ENCODE measurements at regions not wholly inside any gene's neighbourhood (a gene's known extent, or its start where the extent isn't known, plus 50 kb on each side); places are given as distances from the start of the nearest gene placed in this dataset.
"Not testable (repeated sequence)": the region's sequence is repeated elsewhere in the genome, so short reads cannot be mapped to it uniquely, and the experiment has no call there.

GRCh38 chr1:90282811-90283210 is 287.9 kb downstream of the ZNF326 start (continued):
- TF ChIP-seq REST (IDR thresholded peaks at IDR 0.05; ENCODE audit: unreplicated experiment), result no peak
- TF ChIP-seq CREB1 (CRISPR knock-in tag; IDR thresholded peaks at IDR 0.05; ENCODE audit: low read depth), result no peak
- no peak for TF ChIP-seq STAT1 (IDR thresholded peaks at IDR 0.05; ENCODE audit: unreplicated experiment)

DNA sequence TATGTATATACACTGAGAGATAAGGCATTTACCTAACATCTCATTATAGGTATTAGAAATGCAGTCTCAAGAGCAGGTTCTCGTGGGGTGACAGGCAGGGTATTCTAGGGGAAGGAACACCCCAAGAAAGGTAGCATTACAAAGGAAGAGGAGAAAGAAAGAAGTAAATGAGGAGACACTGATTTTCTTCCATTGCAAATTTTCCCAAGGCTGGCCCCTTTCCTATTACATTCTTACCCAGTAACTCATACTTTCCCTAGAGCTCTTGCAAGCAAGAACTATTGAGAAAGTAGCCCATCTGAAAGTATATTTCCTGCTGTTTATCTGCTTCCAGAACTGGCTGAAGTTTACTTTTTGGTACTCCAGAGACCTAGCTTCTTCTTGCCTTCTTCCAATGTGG is 287.0 kb downstream of the ZNF326 start:
- not testable (repeated sequence) for H3K4me1 Mint-ChIP-seq; H3K36me3 ChIP-seq (ENCODE audit: insufficient read depth); H3F3A ChIP-seq (replicated peaks; ENCODE audit: low read depth); H3K4me3 ChIP-seq; H2AFZ ChIP-seq; H3K36me3 Mint-ChIP-seq (ENCODE audit: low read depth); ATAC-seq; H3K4me3 Mint-ChIP-seq; H3K27ac Mint-ChIP-seq; H3K79me2 ChIP-seq (replicated peaks; ENCODE audit: insufficient read depth); H4K20me1 ChIP-seq (replicated peaks; ENCODE audit: insufficient read depth); H3K27ac ChIP-seq (ENCODE audit: low read depth); H3K9me2 ChIP-seq (ENCODE audit: insufficient read depth); H3K27me3 ChIP-seq (ENCODE audit: insufficient read depth); H3K4me2 ChIP-seq; DNase-seq (ENCODE audit: low spot score); H3K9me3 Mint-ChIP-seq; H3K4me1 ChIP-seq (ENCODE audit: insufficient read depth); H3K27me3 Mint-ChIP-seq (ENCODE audit: insufficient read depth, low read depth, poor library complexity)

- Mint-ChIP-seq H3K36me3 (ENCODE audit: low read depth) (no peaks in the 10 kb centered on the region), H3K9me3 (no peaks in the 10 kb centered on the region), H3K4me3 (no peak overlapping the region), H3K27ac (no peak overlapping the region), H3K4me1 (peaks cover 34% of the 10 kb centered on the region), H3K27me3 (ENCODE audit: insufficient read depth, low read depth, poor library complexity) (peaks cover 4% of the 10 kb centered on the region)
- DNase-seq (ENCODE audit: low spot score), result no peak
- ATAC-seq, result no peak
- peaks cover 36% of the 10 kb centered on the region for H3K4me1 ChIP-seq (ENCODE audit: insufficient read depth)
- H3F3A ChIP-seq (replicated peaks; ENCODE audit: low read depth), result no peaks in the 10 kb centered on the region
- no peaks in the 10 kb centered on the region for H4K20me1 ChIP-seq (replicated peaks; ENCODE audit: insufficient read depth)
- peaks cover 17% of the 10 kb centered on the region for H3K9me2 ChIP-seq (ENCODE audit: insufficient read depth)
- H2AFZ ChIP-seq, result no peak overlapping the region
- no peaks in the 10 kb centered on the region for H3K36me3 ChIP-seq (ENCODE audit: insufficient read depth)
- no peak overlapping the region for H3K27ac ChIP-seq (ENCODE audit: low read depth)
- no peak overlapping the region for H3K4me3 ChIP-seq
- H3K79me2 ChIP-seq (replicated peaks; ENCODE audit: insufficient read depth), result no peaks in the 10 kb centered on the region
- no peaks in the 10 kb centered on the region for H3K27me3 ChIP-seq (ENCODE audit: insufficient read depth)
- no peak overlapping the region for H3K4me2 ChIP-seq
- no peak for TF ChIP-seq ETS1 (IDR thresholded peaks at IDR 0.05)
- no peak for TF ChIP-seq NANOG (IDR thresholded peaks at IDR 0.05; ENCODE audit: borderline replicate concordance)
- TF ChIP-seq CTCF (conservative IDR thresholded peaks at IDR 0.05; ENCODE audit: low read depth in 2 of 2), result no peak
- TF ChIP-seq JUNB (IDR thresholded peaks at IDR 0.05; ENCODE audit: unreplicated experiment), result no peak
- TF ChIP-seq ZNF462 (CRISPR knock-in tag; IDR thresholded peaks at IDR 0.05), result no peak
Measured at GRCh38 chr1:90277270-90277669, 282.4 kb downstream of the ZNF326 start.

Data from GM23338 (cell line).